ENCODE measurements at regions not wholly inside any gene's neighbourhood (a gene's known extent, or its start where the extent isn't known, plus 50 kb on each side); places are given as distances from the start of the nearest gene placed in this dataset.

DNA sequence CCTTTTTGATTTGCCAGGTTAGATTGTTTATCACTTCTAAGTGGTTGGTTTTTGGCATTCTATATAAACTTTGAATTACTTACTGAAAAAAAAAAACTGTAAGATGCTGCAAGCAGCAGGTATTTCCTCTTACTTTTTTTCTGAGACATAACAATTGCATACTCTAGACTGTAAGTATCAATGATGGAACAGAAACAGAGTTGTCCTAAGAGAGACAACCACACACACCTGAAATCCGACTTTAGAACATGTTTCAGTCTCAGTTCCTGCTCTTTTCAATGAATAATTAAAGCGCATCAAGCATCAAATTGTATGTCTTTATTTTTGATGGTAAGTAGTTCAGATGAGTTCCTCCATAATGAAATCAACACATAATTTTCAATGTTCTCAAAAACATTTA is 105.3 kb upstream of the KHDRBS2 start:
- H3K27me3 ChIP-seq: no peaks in the 10 kb centered on the region
- TF ChIP-seq POLR2A (IDR thresholded peaks at IDR 0.05): no peak
- TF ChIP-seq, protein P1, sequence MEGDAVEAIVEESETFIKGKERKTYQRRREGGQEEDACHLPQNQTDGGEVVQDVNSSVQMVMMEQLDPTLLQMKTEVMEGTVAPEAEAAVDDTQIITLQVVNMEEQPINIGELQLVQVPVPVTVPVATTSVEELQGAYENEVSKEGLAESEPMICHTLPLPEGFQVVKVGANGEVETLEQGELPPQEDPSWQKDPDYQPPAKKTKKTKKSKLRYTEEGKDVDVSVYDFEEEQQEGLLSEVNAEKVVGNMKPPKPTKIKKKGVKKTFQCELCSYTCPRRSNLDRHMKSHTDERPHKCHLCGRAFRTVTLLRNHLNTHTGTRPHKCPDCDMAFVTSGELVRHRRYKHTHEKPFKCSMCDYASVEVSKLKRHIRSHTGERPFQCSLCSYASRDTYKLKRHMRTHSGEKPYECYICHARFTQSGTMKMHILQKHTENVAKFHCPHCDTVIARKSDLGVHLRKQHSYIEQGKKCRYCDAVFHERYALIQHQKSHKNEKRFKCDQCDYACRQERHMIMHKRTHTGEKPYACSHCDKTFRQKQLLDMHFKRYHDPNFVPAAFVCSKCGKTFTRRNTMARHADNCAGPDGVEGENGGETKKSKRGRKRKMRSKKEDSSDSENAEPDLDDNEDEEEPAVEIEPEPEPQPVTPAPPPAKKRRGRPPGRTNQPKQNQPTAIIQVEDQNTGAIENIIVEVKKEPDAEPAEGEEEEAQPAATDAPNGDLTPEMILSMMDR (IDR thresholded peaks at IDR 0.05): no peak
- H3K9me3 ChIP-seq: no peaks in the 10 kb centered on the region
- no peak overlapping the region for H3K4me3 ChIP-seq
- no peaks in the 10 kb centered on the region for H3K36me3 ChIP-seq
- DNase-seq: no peak
- no peaks in the 10 kb centered on the region for H3K4me1 ChIP-seq
- no peak overlapping the region for H3K27ac ChIP-seq

DNA sequence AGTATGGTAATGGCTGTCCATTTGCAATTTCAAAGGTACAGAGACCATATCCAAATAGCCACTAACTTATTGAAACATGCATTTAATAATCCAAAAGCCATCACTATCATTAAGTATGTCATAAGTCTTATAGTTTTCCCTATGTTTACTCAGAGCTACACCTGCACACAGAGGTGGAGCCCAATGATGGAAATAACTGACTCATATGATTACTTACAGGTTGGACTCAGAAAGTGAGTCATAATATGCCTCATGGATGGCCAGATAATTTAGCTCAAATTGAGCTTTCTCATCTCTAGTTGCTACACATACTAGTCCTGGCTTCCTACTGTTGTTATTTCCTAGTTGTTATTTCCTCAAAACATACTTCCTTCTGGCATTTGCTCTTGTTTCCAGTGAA is 104.4 kb upstream of the KHDRBS2 start:
- H3K9me3 ChIP-seq: no peaks in the 10 kb centered on the region
- H3K27ac ChIP-seq: no peak overlapping the region
- H3K4me1 ChIP-seq: no peaks in the 10 kb centered on the region
- no peak for DNase-seq
- no peaks in the 10 kb centered on the region for H3K36me3 ChIP-seq
- no peak overlapping the region for H3K4me3 ChIP-seq
- no peaks in the 10 kb centered on the region for H3K27me3 ChIP-seq
- TF ChIP-seq, protein P1 (IDR thresholded peaks at IDR 0.05): no peak
- no peak for TF ChIP-seq POLR2A (IDR thresholded peaks at IDR 0.05)

DNA sequence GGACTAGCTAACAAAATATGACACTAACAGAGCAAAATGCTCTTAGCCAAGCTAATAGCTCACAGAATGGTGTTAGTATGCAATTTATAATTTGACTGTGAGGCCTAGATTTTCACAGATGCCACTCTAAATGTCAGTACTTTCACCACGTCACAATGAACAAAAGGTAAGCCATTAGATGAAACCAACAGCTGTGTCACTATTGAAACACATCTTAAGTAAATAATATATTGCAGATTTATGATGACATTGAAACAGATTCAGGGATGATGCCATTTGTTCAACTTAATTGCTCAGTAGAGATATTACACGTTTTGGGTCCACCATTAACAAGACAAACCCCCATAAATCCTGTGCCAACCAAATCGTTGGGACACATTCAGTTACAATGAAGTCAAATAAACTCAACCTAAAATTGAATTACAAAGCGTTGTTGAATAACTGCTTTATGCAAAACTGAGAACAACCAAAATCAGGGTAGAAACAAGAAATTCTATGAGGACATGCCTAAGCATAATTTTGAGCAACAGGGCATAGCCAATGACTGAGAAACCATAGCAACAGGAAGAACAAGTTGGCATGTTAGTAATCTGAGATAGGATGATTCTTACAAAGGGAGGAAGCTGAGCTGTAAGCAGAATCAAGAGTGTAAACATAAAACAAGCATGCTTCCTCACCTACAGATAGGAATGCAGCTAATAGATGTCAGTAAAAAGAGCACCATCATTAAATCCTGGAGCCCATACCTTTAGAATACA is 85.6 kb upstream of the KHDRBS2 start:
- H3K36me3 ChIP-seq: no peaks in the 10 kb centered on the region
- peaks cover 0 to 4% (median 0%) of the 10 kb centered on the region in 4 donors for H3K9me3 ChIP-seq
- DNase-seq: no peak
- TF ChIP-seq, protein P1 (IDR thresholded peaks at IDR 0.05): no peak
- TF ChIP-seq POLR2A (IDR thresholded peaks at IDR 0.05): no peak
- H3K4me3 ChIP-seq: no peak overlapping the region
- no peaks in the 10 kb centered on the region for H3K4me1 ChIP-seq
- H3K27me3 ChIP-seq: no peaks in the 10 kb centered on the region
- no peak overlapping the region for H3K27ac ChIP-seq

DNA sequence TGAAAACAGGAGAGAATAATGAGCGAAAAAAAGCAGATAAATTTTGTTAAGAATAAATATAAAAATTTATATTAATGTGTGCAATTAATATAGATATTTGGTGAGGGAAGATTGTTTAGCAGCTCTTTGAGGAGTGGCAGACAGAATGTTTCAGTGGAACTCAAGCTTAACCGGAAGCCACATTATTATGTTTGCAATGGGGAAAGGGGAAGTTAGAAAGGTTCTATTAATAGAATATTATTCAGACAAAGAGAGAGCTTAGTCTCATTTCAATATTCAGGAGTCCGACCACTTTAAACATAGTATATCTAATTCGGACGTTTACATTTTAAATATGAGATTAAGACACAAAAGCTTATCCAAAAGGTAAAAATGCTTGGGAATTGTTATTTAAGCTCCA is 81.6 kb upstream of the KHDRBS2 start:
- Histone ChIP-seq H3K27me3 (no peaks in the 10 kb centered on the region), H3K4me3 (no peak overlapping the region), H3K36me3 (no peaks in the 10 kb centered on the region), H3K4me1 (no peaks in the 10 kb centered on the region), H3K9me3 (peaks cover 0 to 4% (median 0%) of the 10 kb centered on the region in 4 donors), H3K27ac (peak overlapping the region in 1 of 4 donors; percentile 2)
- no peak for DNase-seq
- no peak for TF ChIP-seq POLR2A (IDR thresholded peaks at IDR 0.05)
- TF ChIP-seq, protein P1 (IDR thresholded peaks at IDR 0.05): no peak

DNA sequence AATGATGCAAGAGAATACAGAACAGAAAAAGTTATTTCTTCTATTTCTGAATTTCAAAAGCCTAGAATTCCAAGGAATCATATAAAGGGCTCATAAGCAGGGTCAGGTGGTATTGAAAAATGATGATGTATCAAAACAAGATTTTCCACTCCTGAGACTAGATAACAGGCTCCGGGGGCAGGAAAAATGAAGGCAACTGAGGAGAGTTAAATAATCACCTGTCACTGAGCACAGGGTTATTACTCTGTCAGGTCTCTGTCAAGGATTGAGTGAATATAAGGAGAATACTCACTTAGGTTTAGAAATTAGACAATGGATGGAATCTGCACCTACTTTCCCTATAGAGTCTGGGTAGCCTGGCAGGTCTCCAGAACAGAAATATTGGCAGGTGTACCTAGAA is 76.1 kb upstream of the KHDRBS2 start:
- H3K4me1 ChIP-seq: no peaks in the 10 kb centered on the region
- TF ChIP-seq POLR2A (IDR thresholded peaks at IDR 0.05): no peak
- TF ChIP-seq, protein P1 (IDR thresholded peaks at IDR 0.05): no peak
- H3K27me3 ChIP-seq: no peaks in the 10 kb centered on the region
- no peaks in the 10 kb centered on the region for H3K36me3 ChIP-seq
- H3K4me3 ChIP-seq: no peak overlapping the region
- H3K27ac ChIP-seq: no peak overlapping the region
- DNase-seq: no peak
- H3K9me3 ChIP-seq: no peaks in the 10 kb centered on the region

Data from Peyer's patch (tissue), 4 donors.